K562 (cell line): ENCODE measurements at regions not wholly inside any gene's neighbourhood (a gene's known extent, or its start where the extent isn't known, plus 50 kb on each side); places are given as distances from the start of the nearest gene placed in this dataset.

Experiments used
- ATAC-seq: fragments of 200-7000 bp; cut with Tn5 transposase; 3 replicates; pipeline ENCODE4 v1.9.1; 2020; ENCODE audit warnings: moderate library complexity
- BruUV-seq: library from RNA; stranded (reverse); fragments of 400-500 nt; replicated peaks from 2 replicates; lab custom pipeline; 2021; lab: Mats Ljungman, UMichigan
- CTCF ChIA-PET: fragments of 300-600 bp; formaldehyde crosslinking; extraction: SDS; loops from one replicate; lab custom pipeline; 2021; ENCODE audit warnings: low intra/inter-chr PET ratio; lab: Yijun Ruan, JAX
- POLR2A ChIA-PET: fragments of 300-600, 350-650 bp; sonication (Branson Sonifier 250); formaldehyde crosslinking; extraction: SDS; loops from one replicate; lab custom pipeline; 2021; ENCODE audit warnings: antibody characterized with exemption, inconsistent platforms; lab: Yijun Ruan, JAX
- DNase-seq, 4 experiments: peaks; one replicate each; pipeline versions ENCODE4 v3.0.0 to v3.0.0-alpha.2; 2011 to 2018; ENCODE audit warnings: low spot score in 3 of 4, mixed read lengths in 3 of 4; ENCODE audit errors: extremely low read depth in 1 of 4
- FAIRE-seq: peaks from 2 replicates; lab custom pipeline; 2011; peaks lifted over from hg19 to GRCh38; lab: Jason Lieb, UNC
- H2AFZ ChIP-seq: 2 replicates; pipeline ENCODE4 v1.6.0; 2011; ENCODE audit warnings: low read depth, low read length, control low read depth, inconsistent platforms
- H3K27ac ChIP-seq: fragments of 200-600 bp; 3 replicates; pipeline ENCODE4 v1.8.0; 2011; ENCODE audit warnings: low read depth, mild to moderate bottlenecking, control low read depth, inconsistent platforms, low read length, moderate library complexity, mixed read lengths; ENCODE audit errors: extremely low read depth
- H3K27me3 ChIP-seq, 2 experiments: fragments of 300-600 bp in 1 of 2; 2 replicates in 1 of 2; 3 replicates in 1 of 2; pipeline versions ENCODE4 v1.6.0 to v1.8.0; 2011; ENCODE audit warnings: inconsistent platforms in 2 of 2, low read length in 2 of 2, mild to moderate bottlenecking in 1 of 2, mixed read lengths in 1 of 2, moderate library complexity in 1 of 2; ENCODE audit not compliant: control insufficient read depth in 2 of 2, insufficient read depth in 2 of 2
- H3K36me3 ChIP-seq: fragments of 300-600 bp; 3 replicates; pipeline ENCODE4 v1.8.0; 2011; ENCODE audit warnings: mild to moderate bottlenecking, low read length, inconsistent platforms; ENCODE audit not compliant: control insufficient read depth, insufficient read depth
- H3K4me1 ChIP-seq, 2 experiments: fragments of 200-600 bp in 1 of 2; replicated peaks in 1 of 2; 2 replicates in 1 of 2; 3 replicates in 1 of 2; pipeline versions ENCODE4 v1.5.1 to v1.8.0; 2011; ENCODE audit warnings: inconsistent platforms in 2 of 2, low read length in 2 of 2, mild to moderate bottlenecking in 1 of 2, mixed read lengths in 1 of 2, moderate library complexity in 1 of 2; ENCODE audit not compliant: control insufficient read depth in 2 of 2, insufficient read depth in 2 of 2
- H3K4me2 ChIP-seq: 2 replicates; pipeline ENCODE4 v1.6.1; 2011; ENCODE audit warnings: low read length, control low read depth, inconsistent platforms, mixed read lengths; ENCODE audit not compliant: insufficient read depth
- H3K4me3 ChIP-seq: fragments of 200-600 bp; sonication (generic), shearing (Covaris generic); 2 replicates; pipeline ENCODE4 v1.5.1; 2016; ENCODE audit warnings: control low read depth, inconsistent platforms
- H3K79me2 ChIP-seq: fragments of 200-600 bp; 3 replicates; pipeline ENCODE4 v1.8.0; 2011; ENCODE audit warnings: low read length, inconsistent platforms; ENCODE audit not compliant: control insufficient read depth, insufficient read depth
- H3K9ac ChIP-seq, 2 experiments: 2 replicates each; pipeline versions ENCODE4 v1.6.0 to v1.6.1; 2011; ENCODE audit warnings: low read depth in 2 of 2, low read length in 2 of 2, control low read depth in 1 of 2, inconsistent platforms in 1 of 2, mild to moderate bottlenecking in 1 of 2, mixed read lengths in 1 of 2; ENCODE audit not compliant: insufficient read depth in 1 of 2
- H3K9me1 ChIP-seq: one replicate; pipeline ENCODE4 v1.6.0; 2011; ENCODE audit warnings: inconsistent platforms, mild to moderate bottlenecking, low read length, moderate library complexity; ENCODE audit not compliant: control insufficient read depth, insufficient read depth
- H3K9me3 ChIP-seq: replicated peaks from 2 replicates; pipeline ENCODE4 v1.5.1; 2011; ENCODE audit warnings: low read depth, low read length, inconsistent platforms; ENCODE audit not compliant: control insufficient read depth, insufficient read depth
- H4K20me1 ChIP-seq: replicated peaks from 2 replicates; pipeline ENCODE4 v1.6.1; 2011; ENCODE audit warnings: low read length, inconsistent platforms, mixed read lengths; ENCODE audit not compliant: control insufficient read depth, insufficient read depth
- CEBPG ChIP-seq, 3 experiments: fragments of 200-800 bp in 1 of 3; sonication (Bioruptor generic) in 1 of 3; sonication (generic) in 1 of 3; formaldehyde crosslinking in 1 of 3; IDR thresholded peaks in 2 of 3; conservative IDR thresholded peaks in 1 of 3; 2 replicates each; pipeline versions ENCODE4 v1.6.1 to v1.8.0; 2016 to 2022; ENCODE audit warnings: missing compliant biosample characterization in 2 of 3, missing genetic modification characterization in 2 of 3, mild to moderate bottlenecking in 1 of 3, missing genetic modification reagents in 1 of 3
- HDAC1 ChIP-seq, 2 experiments: fragments of 450-650 bp; IDR thresholded peaks; 2 replicates each; pipeline ENCODE4 v1.6.1; 2016 to 2017; ENCODE audit warnings: inconsistent platforms in 1 of 2, mild to moderate bottlenecking in 1 of 2, moderate library complexity in 1 of 2
- MYNN ChIP-seq, 2 experiments: sonication (generic); formaldehyde crosslinking in 1 of 2; IDR thresholded peaks; 2 replicates each; pipeline versions ENCODE4 v1.5.0 to v1.6.1; 2016 to 2020; ENCODE audit warnings: antibody characterized with exemption in 1 of 2, missing genetic modification reagents in 1 of 2
- POLR2G ChIP-seq: fragments of 200-400 bp; formaldehyde crosslinking; IDR thresholded peaks from 2 replicates; pipeline ENCODE4 v1.6.1; 2017; ENCODE audit warnings: low read depth, mild to moderate bottlenecking, antibody characterized with exemption, low read length, moderate library complexity
- PTTG1 ChIP-seq: fragments of 450-650 bp; IDR thresholded peaks from 2 replicates; pipeline ENCODE4 v1.6.1; 2016; ENCODE audit warnings: low read depth, mild to moderate bottlenecking, missing genetic modification characterization, missing compliant biosample characterization
- RBM17 ChIP-seq: fragments of 200-400 bp; formaldehyde crosslinking; IDR thresholded peaks from 2 replicates; pipeline ENCODE4 v1.6.1; 2017; ENCODE audit warnings: low read depth, mild to moderate bottlenecking, low read length, borderline replicate concordance
- RFX7 ChIP-seq: fragments of 250-450 bp; sonication (Bioruptor Pico); IDR thresholded peaks from 2 replicates; pipeline ENCODE4 v1.5.1; 2021; ENCODE audit warnings: mild to moderate bottlenecking
- SIN3A ChIP-seq, 2 experiments: fragments of 150-350 bp in 1 of 2; IDR thresholded peaks; 2 replicates each; pipeline ENCODE4 v1.6.1; 2011 to 2016; ENCODE audit warnings: borderline replicate concordance in 2 of 2, low read depth in 2 of 2, low read length in 2 of 2, mild to moderate bottlenecking in 2 of 2, moderate library complexity in 2 of 2; ENCODE audit not compliant: control insufficient read depth in 1 of 2
- SPI1 ChIP-seq: IDR thresholded peaks from 2 replicates; pipeline ENCODE4 v1.6.1; 2011; ENCODE audit warnings: low read depth, low read length, control low read depth, borderline replicate concordance
- ZFP30 ChIP-seq: fragments of 250-450 bp; sonication (Bioruptor Pico); IDR thresholded peaks from 2 replicates; pipeline ENCODE4 v1.8.0; 2022; ENCODE audit warnings: moderate library complexity, mild to moderate bottlenecking, inconsistent platforms, borderline replicate concordance
- ZFPM2 ChIP-seq: fragments of 250-450 bp; sonication (Bioruptor Pico); IDR thresholded peaks from 2 replicates; pipeline ENCODE4 v1.5.1; 2022; ENCODE audit warnings: mild to moderate bottlenecking
- ZKSCAN1 ChIP-seq: fragments of 150-350 bp; IDR thresholded peaks from 2 replicates; pipeline ENCODE4 v1.6.1; 2016; ENCODE audit warnings: low read depth, low read length
- ZNF143 ChIP-seq: sonication (generic); formaldehyde crosslinking; IDR thresholded peaks from 2 replicates; pipeline ENCODE4 v1.9.0; 2022; ENCODE audit warnings: mild to moderate bottlenecking, missing genetic modification reagents
- ZNF408 ChIP-seq: fragments of 250-450 bp; sonication (Bioruptor Pico); IDR thresholded peaks from 2 replicates; pipeline ENCODE4 v1.4.0; 2020; ENCODE audit warnings: low read depth, mild to moderate bottlenecking, moderate library complexity
- ZNF699 ChIP-seq: fragments of 250-450 bp; sonication (Bioruptor Pico); IDR thresholded peaks from 2 replicates; pipeline ENCODE4 v1.8.0; 2021; ENCODE audit warnings: mild to moderate bottlenecking, moderate library complexity; ENCODE audit not compliant: insufficient replicate concordance
- WGBS: fragments of 100-300 bp; shearing (Covaris generic); methylation state at CpG from one replicate; pipeline ENCODE4 v1.1.6; 2016; ENCODE audit warnings: low coverage, mixed read lengths; ENCODE audit not compliant: insufficient coverage; ENCODE audit errors: missing lambda C conversion rate; 5-methylcytosine and 5-hydroxymethylcytosine counted together
- in situ Hi-C: fragments of 300-500 bp; cut with MboI; formaldehyde crosslinking; loops from 4 replicates; pipeline ENCODE4 v1.15.0; 2018; ENCODE audit warnings: inconsistent platforms, mixed read lengths
- intact Hi-C: fragments of 100-400 bp; cut with micrococcal nuclease; formaldehyde crosslinking; loops from 2 replicates; pipeline ENCODE4 v1.14.2; 2022
- TF ChIP-seq, protein P1 (sequence below): fragments of 450-650 bp; IDR thresholded peaks from 2 replicates; pipeline ENCODE4 v1.6.1; 2016; ENCODE audit warnings: low read depth

DNA sequence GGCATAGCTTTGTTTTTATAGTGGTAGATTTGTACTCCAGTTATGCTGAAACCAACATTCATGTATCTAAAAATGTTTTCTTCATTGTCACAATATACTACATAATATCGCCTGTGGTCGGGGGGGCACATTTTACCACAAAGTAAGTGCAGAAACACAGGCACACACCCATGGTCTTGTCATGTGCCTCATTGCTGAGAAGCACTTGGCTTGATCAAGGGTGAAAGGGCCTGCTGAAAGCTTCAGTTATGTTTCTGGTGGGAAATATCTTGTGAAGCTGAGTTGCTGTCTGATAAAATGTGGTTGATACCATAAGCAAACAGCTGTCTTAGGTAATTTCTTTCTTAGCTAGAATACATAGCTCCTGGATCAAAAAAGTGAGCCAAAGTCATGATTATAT, 393.1 kb downstream of the MAN2A1 start:
- in situ Hi-C loops (no loop called here), intact Hi-C loops (no loop called here)
- Histone ChIP-seq H3K9me3 (no peaks in the 10 kb centered on the region), H3K9ac (no peak overlapping the region), H3K36me3 (no peaks in the 10 kb centered on the region), H4K20me1 (no peaks in the 10 kb centered on the region), H3K4me1 (no peaks in the 10 kb centered on the region), H3K4me3 (no peak overlapping the region), H3K27me3 (no peaks in the 10 kb centered on the region), H3K4me2 (no peak overlapping the region), H3K27ac (no peak overlapping the region), H3K9me1 (no peaks in the 10 kb centered on the region), H2AFZ (no peak overlapping the region), H3K79me2 (no peaks in the 10 kb centered on the region)
- no peak for DNase-seq
- CTCF ChIA-PET, result no interaction called here
- no peak for ATAC-seq
- no peak for FAIRE-seq
- POLR2A ChIA-PET, result no interaction called here
- 0% methylated on average over 2 of the region's 2 CpGs for WGBS
- no TSS peak for BruUV-seq
- TF ChIP-seq RBM17 (no peak), PTTG1 (tag) (no peak), ZKSCAN1 (no peak), SPI1 (no peak), POLR2G (no peak), ZNF143 (CRISPR knock-in tag) (no peak), ZNF699 (no peak), CEBPG (CRISPR knock-in tag; IDR thresholded peaks at IDR 0.05) (no peak), CEBPG (tag; conservative IDR thresholded peaks at IDR 0.05 in 1 of 2, IDR thresholded peaks at IDR 0.05 in 1 of 2) (no peak), RFX7 (CRISPR knock-in tag) (no peak), ZFP30 (no peak), HDAC1 (IDR thresholded peaks at IDR 0.05) (no peak), ZFPM2 (no peak), SIN3A (IDR thresholded peaks at IDR 0.05; ENCODE audit: borderline replicate concordance in 2 of 2, control insufficient read depth in 1 of 2, low read depth in 2 of 2, low read length in 2 of 2) (no peak), ZNF408 (CRISPR knock-in tag) (no peak), MYNN (IDR thresholded peaks at IDR 0.05) (no peak), MYNN (CRISPR knock-in tag; IDR thresholded peaks at IDR 0.05) (no peak)
- TF ChIP-seq, protein P1, sequence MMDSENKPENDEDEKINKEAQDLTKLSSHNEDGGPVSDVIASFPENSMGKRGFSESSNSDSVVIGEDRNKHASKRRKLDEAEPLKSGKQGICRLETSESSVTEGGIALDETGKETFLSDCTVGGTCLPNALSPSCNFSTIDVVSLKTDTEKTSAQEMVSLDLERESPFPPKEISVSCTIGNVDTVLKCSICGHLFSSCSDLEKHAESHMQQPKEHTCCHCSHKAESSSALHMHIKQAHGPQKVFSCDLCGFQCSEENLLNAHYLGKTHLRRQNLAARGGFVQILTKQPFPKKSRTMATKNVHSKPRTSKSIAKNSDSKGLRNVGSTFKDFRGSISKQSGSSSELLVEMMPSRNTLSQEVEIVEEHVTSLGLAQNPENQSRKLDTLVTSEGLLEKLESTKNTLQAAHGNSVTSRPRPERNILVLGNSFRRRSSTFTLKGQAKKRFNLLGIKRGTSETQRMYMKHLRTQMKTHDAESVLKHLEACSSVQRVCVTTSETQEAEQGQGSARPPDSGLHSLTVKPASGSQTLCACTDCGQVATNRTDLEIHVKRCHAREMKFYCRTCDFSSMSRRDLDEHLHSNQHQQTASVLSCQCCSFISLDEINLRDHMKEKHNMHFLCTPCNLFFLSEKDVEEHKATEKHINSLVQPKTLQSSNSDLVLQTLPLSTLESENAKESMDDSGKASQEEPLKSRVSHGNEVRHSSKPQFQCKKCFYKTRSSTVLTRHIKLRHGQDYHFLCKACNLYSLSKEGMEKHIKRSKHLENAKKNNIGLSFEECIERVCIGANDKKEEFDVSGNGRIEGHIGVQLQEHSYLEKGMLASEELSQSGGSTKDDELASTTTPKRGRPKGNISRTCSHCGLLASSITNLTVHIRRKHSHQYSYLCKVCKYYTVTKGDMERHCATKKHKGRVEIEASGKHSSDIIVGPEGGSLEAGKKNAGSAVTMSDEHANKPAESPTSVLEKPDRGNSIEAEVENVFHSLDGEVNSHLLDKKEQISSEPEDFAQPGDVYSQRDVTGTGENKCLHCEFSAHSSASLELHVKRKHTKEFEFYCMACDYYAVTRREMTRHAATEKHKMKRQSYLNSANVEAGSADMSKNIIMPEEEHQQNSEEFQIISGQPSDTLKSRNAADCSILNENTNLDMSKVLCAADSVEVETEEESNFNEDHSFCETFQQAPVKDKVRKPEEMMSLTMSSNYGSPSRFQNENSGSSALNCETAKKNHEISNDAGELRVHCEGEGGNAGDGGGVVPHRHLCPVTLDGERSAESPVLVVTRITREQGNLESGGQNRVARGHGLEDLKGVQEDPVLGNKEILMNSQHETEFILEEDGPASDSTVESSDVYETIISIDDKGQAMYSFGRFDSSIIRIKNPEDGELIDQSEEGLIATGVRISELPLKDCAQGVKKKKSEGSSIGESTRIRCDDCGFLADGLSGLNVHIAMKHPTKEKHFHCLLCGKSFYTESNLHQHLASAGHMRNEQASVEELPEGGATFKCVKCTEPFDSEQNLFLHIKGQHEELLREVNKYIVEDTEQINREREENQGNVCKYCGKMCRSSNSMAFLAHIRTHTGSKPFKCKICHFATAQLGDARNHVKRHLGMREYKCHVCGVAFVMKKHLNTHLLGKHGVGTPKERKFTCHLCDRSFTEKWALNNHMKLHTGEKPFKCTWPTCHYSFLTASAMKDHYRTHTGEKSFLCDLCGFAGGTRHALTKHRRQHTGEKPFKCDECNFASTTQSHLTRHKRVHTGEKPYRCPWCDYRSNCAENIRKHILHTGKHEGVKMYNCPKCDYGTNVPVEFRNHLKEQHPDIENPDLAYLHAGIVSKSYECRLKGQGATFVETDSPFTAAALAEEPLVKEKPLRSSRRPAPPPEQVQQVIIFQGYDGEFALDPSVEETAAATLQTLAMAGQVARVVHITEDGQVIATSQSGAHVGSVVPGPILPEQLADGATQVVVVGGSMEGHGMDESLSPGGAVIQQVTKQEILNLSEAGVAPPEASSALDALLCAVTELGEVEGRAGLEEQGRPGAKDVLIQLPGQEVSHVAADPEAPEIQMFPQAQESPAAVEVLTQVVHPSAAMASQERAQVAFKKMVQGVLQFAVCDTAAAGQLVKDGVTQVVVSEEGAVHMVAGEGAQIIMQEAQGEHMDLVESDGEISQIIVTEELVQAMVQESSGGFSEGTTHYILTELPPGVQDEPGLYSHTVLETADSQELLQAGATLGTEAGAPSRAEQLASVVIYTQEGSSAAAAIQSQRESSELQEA, result no peak
